Activated T-cell treated with anti-CD3 and anti-CD28 coated beads for 1 hour (primary cell): ENCODE measurements at regions not wholly inside any gene's neighbourhood (a gene's known extent, or its start where the extent isn't known, plus 50 kb on each side); places are given as distances from the start of the nearest gene placed in this dataset.
"Not testable (repeated sequence)": the region's sequence is repeated elsewhere in the genome, so short reads cannot be mapped to it uniquely, and the experiment has no call there.

Experiments used
- DNase-seq: peaks from one replicate; pipeline ENCODE4 v3.0.0-alpha.2; 2020; ENCODE audit warnings: low read depth

GRCh38 chr2:192459422-192459821 lies 264.7 kb upstream of the TMEFF2 start:
- no peak for DNase-seq

- no peak for DNase-seq
These were observed 254.1 kb upstream of the TMEFF2 start for GRCh38 chr2:192448881-192449280.

DNA sequence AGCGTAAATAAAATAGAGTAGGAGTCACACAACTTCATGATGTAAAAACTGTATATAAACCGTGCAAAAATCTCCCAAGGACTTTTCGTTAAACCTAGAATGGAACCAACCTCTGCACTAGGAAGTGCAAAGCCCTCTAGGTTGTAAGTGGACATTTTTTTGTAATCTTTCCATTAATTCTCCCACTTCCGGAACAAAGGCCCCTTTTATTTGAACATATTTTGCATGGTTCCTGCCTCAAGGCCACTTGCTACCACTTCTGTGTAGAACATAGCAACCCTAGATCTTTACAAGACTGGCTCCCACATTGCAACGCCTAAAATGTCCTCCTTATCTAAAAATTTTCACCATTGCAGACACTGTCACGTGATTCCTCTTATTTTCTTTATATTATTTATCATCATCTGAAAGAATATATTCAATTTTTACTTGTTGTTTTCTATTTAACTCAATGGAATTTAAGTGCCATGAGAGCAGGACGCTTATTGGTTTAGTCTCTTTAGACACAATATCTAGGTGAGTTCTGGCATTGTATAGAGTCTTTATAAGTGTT lies 249.6 kb upstream of the TMEFF2 start:
- DNase-seq = no peak

DNA sequence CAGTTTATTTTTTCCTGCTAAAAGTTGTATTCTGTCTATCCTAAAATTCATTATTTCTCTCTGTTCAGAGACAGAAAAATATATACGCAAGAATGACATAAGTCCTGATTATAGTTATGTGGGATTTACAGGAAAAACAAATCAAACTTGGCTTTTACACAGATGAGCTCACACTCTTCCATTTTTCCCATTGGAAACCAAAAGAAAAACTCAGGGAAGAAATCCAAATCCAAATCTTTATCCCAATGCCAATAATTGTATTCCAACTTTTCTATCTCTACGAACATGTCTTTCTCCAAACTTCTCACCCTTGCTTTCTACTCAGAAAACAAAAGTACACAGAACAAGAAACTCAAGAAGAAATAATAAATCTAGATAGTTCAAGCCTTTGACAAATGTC lies 249.1 kb upstream of the TMEFF2 start:
- no peak for DNase-seq

DNA sequence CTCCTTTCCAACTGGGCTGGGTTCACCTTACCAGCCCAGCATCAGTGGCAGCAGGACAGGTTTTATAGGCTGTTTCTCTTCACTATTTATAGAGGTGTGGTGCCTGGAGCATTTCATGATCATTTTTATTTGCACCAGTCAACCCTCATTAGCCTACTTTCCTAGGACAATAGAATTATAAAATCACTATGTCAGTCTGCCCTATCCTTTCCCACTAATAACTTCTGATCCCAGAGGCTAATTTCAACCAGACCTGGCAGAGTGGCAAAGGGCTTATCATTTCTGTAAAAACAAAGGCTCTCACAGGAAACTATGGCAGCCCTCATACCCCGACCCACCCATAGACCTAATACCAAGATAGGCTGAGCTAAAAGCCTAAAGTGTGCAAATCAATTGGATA lies 243.5 kb upstream of the TMEFF2 start:
- DNase-seq = no peak

DNA sequence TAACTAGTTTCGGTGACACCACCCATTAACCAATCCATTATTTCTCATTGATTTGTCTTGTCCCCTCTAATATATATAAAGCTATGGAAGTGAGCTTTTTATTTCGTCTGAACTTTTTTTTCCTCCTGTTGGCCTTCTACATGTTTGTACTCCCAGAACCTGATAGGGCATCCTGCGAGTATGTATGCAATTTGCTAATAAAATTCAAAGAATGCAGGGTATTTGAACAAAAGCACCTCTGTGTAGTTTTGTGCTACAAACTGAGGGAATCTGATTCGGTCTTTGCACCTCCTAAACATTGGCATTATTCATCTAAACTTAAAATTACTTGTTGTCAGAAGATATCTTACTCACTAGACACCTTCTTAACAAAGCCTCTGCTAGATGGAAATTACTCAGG lies 242.9 kb upstream of the TMEFF2 start:
- DNase-seq = no peak

DNA sequence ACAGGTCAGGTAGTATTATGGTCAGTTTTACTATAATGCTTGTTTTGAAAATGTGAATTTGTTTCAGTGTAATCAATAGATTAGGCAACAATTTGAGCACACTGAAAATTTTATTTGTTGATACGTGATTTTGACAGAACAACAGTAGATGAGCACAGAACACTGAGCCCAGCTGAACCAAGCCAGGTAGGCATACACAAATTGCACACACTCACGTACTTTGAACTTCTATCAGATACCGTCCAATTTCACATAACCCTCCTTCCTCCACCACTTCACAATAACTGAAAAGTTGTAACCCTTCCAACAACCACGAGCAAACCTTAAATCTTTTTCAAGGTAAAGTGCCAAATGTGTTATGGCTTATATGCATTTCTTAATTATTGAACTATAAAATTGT lies 229.5 kb upstream of the TMEFF2 start:
- DNase-seq = no peak

DNA sequence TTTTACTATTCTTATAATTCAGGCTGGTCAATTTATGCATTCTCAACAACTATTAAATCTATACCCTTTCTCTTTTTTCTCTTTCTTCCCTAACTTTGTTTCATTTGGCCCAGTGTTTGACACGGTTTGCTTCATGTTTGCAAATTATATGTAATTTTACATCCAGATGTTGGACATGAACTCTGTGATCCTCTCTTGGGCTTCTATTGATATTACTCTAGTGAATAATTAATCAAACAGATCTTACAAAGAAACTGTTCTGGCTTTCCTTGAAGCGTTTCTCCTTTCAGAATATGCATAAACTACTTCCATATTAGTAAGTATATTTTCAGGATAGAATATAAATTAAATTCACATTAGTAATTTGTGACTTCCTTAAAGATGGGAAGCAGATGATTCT lies 225.1 kb upstream of the TMEFF2 start:
- DNase-seq = no peak

DNA sequence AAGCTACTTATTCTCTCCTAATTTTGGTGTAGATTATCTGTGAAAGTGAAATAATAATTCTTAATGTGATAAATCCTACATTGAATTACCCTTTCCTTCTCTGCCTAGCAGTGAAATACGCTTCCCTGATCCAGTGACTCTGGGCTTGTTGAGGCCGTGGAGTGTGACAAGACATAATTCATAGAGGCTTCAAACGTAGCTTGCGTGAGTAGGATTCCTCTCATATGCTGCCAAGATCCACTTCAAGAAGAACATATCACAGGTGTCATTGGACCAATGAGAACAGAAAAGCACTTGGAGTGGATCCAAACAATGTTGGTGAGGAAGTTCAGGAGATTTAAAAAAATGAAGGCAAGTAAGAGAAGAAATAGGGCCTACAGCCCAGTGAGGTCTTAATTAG lies 221.3 kb upstream of the TMEFF2 start:
- DNase-seq = no peak

DNA sequence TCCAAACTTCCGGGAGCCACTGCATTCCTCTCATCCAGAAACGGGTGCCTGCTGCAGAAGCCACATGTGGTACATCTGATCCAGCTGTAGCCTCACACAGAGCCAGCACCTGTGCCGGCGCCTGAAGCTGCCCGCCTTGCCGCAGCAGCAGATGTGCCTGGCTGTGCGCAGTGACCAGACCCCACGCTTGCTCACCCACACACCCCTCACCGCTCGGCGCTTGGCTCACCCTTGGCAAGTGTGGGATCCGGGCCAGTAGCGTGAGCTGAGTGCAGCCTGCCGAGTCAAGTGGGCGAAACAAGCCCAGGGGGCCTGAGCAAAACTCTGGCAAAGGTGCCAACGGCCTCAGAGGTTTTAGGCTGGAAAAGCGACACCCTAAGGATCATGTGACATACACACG lies 220.1 kb upstream of the TMEFF2 start:
- DNase-seq = no peak

DNA sequence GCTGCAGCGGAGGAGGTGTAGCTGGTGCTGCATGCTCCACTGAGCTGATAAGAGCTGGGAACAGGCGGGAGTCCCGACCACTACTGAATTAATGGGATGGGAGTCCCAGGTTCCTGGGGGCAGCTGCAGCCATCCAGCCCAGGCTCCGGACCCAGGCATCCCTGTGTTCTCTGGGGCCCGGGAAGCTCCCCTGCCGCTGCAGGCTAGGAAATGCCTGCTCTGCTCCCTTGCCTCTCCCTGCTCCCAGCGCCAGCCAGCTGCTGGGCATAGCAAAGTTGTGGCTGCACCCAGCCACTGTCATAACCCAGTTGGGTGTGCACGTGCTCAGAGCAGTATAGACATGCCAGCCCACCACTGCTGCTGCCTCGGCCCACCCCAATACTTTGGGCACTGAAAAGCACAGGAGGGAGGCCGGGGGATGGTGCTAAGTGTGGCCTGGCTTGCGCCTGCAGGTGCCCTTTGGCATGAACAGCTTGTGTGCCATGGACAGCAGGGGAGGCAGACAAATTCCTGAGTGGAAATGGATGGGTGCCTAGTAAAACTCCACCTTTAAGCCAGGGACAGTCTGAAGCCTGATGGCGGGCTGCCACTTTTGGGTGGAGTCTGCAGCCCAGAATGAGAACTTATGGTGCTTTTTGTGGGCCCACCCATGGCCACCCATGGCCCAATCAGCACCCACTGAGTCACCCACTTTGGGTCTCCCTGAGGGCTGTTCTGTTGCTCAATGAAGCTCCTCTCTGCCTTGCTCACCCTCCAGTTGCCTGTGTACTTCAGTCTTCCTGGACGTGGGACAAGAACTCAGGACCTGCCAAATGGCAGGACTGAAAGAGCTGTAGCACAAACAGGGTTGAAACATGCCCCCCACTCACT lies 219.3 kb upstream of the TMEFF2 start:
- no peak for DNase-seq

DNA sequence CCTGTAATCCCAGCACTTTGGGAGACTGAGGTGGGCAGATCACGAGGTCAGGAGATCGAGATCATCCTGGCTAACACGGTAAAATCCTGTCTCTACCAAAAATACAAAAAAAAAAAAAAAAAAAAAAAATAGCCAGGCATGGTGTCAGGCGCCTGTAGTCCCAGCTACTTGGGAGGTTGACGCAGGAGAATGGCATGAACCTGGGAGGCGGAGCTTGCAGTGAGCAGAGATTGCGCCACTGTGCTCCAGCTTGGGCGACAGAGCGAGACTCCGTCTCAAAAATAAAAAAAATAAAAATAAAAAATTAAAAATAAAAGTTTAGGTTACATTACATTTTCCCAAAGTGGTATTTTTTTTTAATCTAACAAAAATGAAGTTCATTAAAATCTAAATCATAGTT lies 218.1 kb upstream of the TMEFF2 start:
- DNase-seq = not testable (repeated sequence)

- no peak for DNase-seq
These were observed 217.7 kb upstream of the TMEFF2 start for GRCh38 chr2:192412394-192412793.

DNA sequence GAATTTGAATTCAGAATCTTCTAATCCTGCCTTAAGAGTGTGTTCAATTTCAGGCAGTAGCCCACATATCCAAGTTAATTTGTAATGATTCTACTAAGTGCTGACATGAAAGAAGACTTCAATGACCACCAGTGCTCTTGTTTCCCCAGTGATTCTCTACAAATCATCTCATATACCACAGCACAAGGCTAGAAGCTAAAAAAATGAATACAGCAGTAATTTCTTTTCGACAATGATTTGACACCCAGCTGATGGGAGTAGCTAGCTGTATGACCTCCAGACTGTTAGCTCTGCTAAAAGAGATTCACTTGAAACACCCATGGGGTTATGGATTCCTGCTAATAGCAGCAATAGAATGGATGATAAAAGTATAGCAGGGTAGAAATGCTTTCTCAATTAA lies 217.0 kb upstream of the TMEFF2 start:
- no peak for DNase-seq

DNA sequence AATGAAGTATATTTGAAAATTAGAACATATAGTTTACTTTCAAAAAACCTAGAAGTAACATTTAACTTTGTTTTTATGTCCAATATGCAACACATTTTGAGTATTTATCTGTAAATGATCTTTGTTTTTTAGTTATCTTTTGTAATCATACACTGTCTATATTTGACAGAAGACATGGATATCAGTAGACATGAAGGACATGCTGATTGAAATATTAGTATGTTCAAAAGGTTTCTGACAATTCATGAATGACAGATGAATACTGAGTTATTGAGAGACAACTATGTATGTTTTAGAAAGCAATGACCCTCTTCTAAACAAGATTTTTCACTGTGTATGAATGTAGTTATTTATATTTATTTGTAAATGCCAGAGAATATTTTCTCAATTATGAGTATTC lies 215.6 kb upstream of the TMEFF2 start:
- no peak for DNase-seq

- no peak for DNase-seq
These were observed 213.0 kb upstream of the TMEFF2 start for GRCh38 chr2:192407692-192408091.

GRCh38 chr2:192398236-192398635 lies 203.5 kb upstream of the TMEFF2 start:
- no peak for DNase-seq

DNA sequence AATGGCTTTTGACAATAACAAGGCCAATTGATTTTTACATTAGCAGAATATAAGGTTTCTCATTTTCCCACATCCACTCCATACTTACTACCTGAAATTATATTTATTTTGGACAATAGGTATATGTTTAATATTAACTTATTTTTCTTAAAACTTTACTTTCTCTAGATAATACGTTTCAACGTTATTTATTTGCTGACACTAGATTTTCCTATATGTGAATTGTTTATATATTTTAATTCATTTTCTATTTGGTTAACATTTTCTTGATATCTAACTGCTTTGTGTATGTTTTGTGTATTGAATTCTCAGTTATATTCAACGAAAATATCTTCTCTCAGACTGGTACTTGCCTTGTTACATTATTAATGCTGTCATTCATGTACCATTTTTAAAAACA lies 199.9 kb upstream of the TMEFF2 start:
- DNase-seq = no peak

GRCh38 chr2:192391041-192391440 lies 196.3 kb upstream of the TMEFF2 start:
- no peak for DNase-seq

- no peak for DNase-seq
These were observed 195.7 kb upstream of the TMEFF2 start for GRCh38 chr2:192390401-192390800.

- DNase-seq = not testable (repeated sequence)
These were observed 189.5 kb upstream of the TMEFF2 start for GRCh38 chr2:192384191-192384590.

DNA sequence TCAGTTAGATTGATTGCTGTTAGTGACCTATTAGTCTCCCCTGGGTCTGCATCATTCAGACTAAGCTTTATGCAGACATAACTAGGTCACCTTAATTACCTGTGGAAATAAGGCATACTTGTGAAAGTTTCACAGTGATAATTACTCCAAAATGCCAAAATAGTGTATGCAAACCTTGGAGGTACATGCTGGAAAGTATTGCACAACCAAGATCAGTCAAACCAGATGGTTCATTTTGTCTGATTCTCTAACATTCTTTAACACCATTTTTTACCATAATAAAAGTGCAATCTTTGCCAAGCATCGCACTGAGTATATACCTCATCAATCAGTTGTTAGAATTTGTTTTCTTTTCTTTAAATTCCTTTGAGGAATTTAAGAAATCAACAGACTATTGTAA lies 186.3 kb upstream of the TMEFF2 start:
- DNase-seq = no peak

- DNase-seq = no peak
These were observed 185.0 kb upstream of the TMEFF2 start for GRCh38 chr2:192379736-192380135.

- no peak for DNase-seq
These were observed 182.4 kb upstream of the TMEFF2 start for GRCh38 chr2:192377173-192377572.
